Thyroid gland (tissue), 4 donors: ENCODE measurements at regions not wholly inside any gene's neighbourhood (a gene's known extent, or its start where the extent isn't known, plus 50 kb on each side); places are given as distances from the start of the nearest gene placed in this dataset.

Experiments
- DNase-seq, 2 donors: peaks; one replicate each; pipeline ENCODE4 v3.0.0-alpha.2; 2019
- H3K27ac ChIP-seq, 3 donors: fragments of 200-600 bp; sonication (generic); 1 replicate in 2 of 3; 2 replicates in 1 of 3; pipeline ENCODE4 v1.5.1; 2016 to 2019; ENCODE audit warnings: mild to moderate bottlenecking in 1 of 3, moderate library complexity in 1 of 3
- H3K27me3 ChIP-seq: fragments of 200-600 bp; sonication (generic); one replicate; pipeline ENCODE4 v1.5.1; 2019
- H3K36me3 ChIP-seq, 2 donors: fragments of 200-600 bp; sonication (generic); one replicate each; pipeline ENCODE4 v1.5.1; 2016 to 2019
- H3K4me1 ChIP-seq, 2 donors: fragments of 200-600 bp; sonication (generic); one replicate each; pipeline ENCODE4 v1.5.1; 2017 to 2019
- H3K4me3 ChIP-seq, 3 donors: fragments of 200-600 bp; sonication (generic); replicated peaks in 1 of 3; 1 replicate in 2 of 3; 2 replicates in 1 of 3; pipeline ENCODE4 v1.5.1; 2016; ENCODE audit warnings: mild to moderate bottlenecking in 1 of 3
- H3K9me3 ChIP-seq: fragments of 200-600 bp; sonication (generic); one replicate; pipeline ENCODE4 v1.5.1; 2017
- POLR2A ChIP-seq, 2 donors: fragments of 450-650 bp; IDR thresholded peaks; one replicate each; pipeline ENCODE4 v1.6.1; 2017; ENCODE audit warnings: antibody characterized with exemption in 2 of 2, mild to moderate bottlenecking in 2 of 2, moderate library complexity in 1 of 2
- WGBS, 2 donors: methylation state at CpG; one replicate each; pipeline ENCODE4 v1.1.5; 2017; 5-methylcytosine and 5-hydroxymethylcytosine counted together
- intact Hi-C: fragments of 100-400 bp; cut with DNase I; formaldehyde crosslinking; loops from one replicate; pipeline ENCODE4 v1.15.1; 2023
- TF ChIP-seq, protein P1 (sequence below), 6 experiments: fragments of 200-600 bp in 3 of 6; fragments of 450-650 bp in 3 of 6; sonication (generic) in 3 of 6; IDR thresholded peaks; one replicate each; pipeline ENCODE4 v1.5.1; 2016 to 2019; ENCODE audit warnings: antibody characterized with exemption in 6 of 6, mild to moderate bottlenecking in 2 of 6, inconsistent platforms in 1 of 6, moderate library complexity in 1 of 6

DNA sequence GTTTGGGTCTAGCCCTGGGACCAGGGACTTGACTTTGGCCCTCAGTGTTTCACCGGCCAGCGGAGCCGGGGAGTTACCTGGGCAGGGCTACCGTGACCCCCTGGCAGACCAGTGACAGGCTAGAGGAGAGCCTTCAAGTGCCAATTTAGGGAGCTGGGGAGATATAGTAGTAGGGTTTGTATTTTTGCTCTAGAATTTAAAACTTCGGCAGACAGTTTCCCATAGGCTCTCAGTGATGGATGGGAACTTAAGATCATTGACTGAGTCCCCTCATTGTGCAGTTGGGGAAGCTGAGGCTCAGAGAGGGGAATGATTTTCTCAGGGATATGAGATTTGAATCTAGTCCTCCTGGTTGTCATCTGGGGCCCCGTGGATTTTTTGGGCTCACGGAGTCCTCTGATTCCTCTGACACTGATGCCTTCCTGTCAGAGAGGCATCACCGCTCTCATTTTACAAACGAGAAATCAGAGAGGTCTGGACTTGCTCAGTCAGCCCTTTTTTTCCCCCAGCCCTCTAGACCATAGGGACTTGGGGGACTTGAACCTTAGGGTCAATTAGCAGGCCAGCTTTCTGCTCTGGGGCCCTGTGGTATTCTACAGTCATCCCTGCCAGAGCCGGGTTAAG lies 58.3 kb upstream of the ACOT11 start:
- intact Hi-C loops, result loop anchor here (2.0 to 10.0 kb wide), 5 partner anchors 81 to 369 kb away; no protein-coding TSS in a partner anchor
- no peak for DNase-seq
- Histone ChIP-seq H3K27ac (peak overlapping the region in 2 of 3 donors; percentile 78 to 95), H3K9me3 (no peaks in the 10 kb centered on the region), H3K27me3 (no peaks in the 10 kb centered on the region), H3K4me3 (peak overlapping the region in 1 of 3 donors; percentile 37), H3K36me3 (no peaks in the 10 kb centered on the region), H3K4me1 (peaks cover 7 to 18% of the 10 kb centered on the region in 2 donors)
- TF ChIP-seq, protein P1, sequence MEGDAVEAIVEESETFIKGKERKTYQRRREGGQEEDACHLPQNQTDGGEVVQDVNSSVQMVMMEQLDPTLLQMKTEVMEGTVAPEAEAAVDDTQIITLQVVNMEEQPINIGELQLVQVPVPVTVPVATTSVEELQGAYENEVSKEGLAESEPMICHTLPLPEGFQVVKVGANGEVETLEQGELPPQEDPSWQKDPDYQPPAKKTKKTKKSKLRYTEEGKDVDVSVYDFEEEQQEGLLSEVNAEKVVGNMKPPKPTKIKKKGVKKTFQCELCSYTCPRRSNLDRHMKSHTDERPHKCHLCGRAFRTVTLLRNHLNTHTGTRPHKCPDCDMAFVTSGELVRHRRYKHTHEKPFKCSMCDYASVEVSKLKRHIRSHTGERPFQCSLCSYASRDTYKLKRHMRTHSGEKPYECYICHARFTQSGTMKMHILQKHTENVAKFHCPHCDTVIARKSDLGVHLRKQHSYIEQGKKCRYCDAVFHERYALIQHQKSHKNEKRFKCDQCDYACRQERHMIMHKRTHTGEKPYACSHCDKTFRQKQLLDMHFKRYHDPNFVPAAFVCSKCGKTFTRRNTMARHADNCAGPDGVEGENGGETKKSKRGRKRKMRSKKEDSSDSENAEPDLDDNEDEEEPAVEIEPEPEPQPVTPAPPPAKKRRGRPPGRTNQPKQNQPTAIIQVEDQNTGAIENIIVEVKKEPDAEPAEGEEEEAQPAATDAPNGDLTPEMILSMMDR (IDR thresholded peaks at IDR 0.05), result no peak
- no peak for TF ChIP-seq POLR2A (IDR thresholded peaks at IDR 0.05)
- 21 to 22% methylated on average over 10 of the region's 10 CpGs for WGBS, 2 donors

DNA sequence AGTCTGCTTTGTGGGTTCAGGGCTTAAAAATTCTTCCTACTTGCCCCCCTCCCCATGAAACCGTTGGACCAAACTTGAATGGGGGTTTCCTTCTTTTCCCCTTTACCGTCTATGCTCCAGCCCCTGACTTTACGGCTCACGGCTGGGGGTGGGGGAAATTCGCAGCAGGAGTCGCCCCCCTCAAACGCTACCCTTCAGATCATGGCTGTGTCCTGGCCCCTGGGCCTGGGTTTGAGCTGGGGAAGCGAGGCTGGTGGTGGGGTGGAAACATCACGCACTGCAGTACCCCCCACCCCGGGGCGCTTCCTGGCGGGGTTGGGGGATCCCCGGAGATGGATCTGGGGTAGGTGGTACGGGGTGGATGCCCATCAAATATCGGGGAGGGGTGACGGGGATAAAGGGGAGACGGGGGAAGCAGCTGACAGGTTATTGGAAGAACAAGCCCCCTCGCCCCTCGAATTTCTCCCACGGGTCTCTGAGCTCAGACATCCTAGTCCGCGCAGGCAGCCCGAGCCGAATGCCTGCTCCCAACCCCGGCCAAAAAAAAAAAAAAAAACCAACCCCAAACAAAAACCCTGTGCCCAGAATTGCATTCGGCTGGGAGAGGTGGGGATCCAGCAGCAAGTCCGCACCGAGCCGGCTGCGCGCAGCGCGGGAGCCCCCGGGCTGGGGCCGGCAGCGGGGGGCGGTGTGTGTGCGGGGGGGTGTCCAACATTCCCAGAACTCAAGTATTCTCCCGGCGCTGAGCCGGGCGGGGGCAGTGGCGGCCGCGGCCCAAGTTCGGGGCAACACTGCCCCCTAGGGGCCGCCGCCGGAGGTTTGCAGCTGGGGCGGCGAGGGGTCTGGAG lies 59.0 kb upstream of the ACOT11 start:
- Histone ChIP-seq H3K36me3 (no peaks in the 10 kb centered on the region), H3K4me1 (peaks cover 7 to 18% of the 10 kb centered on the region in 2 donors), H3K27me3 (no peaks in the 10 kb centered on the region), H3K9me3 (no peaks in the 10 kb centered on the region), H3K4me3 (peak overlapping the region; percentile 37 to 83 (median 47)), H3K27ac (peak overlapping the region; percentile 78 to 97 (median 95))
- peak; percentile 81 for DNase-seq
- WGBS, 2 donors, result 1% methylated on average over 25 to 29 of the region's 51 CpGs
- peak in 1 of 2 donors; percentile 41 for TF ChIP-seq POLR2A (IDR thresholded peaks at IDR 0.05)
- TF ChIP-seq, protein P1 (IDR thresholded peaks at IDR 0.05), result peak; percentile 81 to 97 (median 96)
- intact Hi-C loops, result loop anchor here (2.0 to 5.0 kb wide), 3 partner anchors 80 to 368 kb away; no protein-coding TSS in a partner anchor

DNA sequence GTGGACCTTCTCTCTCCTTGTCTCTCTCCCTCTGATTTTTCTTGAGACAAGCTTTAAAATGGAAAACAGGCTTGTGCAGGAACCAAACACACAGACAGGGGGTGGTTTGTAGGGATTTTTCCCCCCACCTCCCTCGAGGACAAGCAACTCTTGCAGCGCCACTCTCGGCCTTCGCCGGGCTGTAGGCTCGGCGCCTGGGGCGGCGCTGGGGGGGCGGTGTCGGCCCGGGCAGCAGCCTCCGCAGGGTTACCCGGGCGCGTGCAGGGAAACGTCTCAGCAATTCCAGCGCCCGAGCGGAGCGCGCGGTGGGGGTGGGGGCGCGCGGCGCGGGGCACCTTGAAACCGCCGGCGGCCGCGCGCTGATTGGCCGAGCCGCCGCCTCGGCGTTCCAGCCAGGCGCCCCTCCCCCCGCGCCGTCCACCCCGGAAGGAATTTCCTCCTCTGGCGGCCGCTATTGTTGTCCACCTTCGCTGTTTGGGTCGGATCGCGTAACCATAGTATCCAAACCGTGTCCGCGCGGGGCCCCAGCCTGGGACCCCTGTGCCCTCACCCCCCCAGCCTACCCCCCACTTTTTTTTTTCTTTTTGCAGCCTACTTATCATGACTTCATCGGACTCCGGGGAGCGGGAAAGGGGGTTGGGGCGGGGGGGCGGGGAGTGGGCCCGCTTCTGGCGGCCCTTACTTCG lies 59.8 kb upstream of the ACOT11 start:
- intact Hi-C loops, result loop anchor here (2.0 to 5.0 kb wide), 3 partner anchors 79 to 367 kb away; no protein-coding TSS in a partner anchor
- Histone ChIP-seq H3K9me3 (no peaks in the 10 kb centered on the region), H3K4me3 (peak overlapping the region in 2 of 3 donors; percentile 37 to 83)

DNA sequence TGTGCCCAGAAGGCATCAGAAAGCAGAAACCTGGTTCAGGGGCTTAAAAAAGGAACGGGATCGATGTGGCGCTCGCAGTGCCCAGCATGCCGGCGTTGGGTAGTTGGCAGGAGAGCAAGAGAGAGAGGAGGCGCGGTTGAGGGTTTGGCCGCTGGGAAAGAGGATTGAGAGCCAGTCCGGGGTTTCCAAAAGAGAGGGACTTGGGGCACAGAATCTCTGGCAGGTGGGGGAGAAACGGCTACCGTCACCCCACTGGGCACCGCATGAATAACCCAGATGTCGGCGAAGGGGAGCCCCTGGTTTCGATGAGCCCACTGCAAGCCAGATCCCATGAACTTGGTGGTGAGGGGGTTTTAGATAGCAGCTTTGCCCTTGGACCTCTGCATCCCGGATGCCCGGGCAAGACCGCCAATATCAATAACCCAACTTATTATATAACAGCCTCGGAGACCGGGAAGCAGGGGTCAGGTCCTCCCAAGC lies 60.4 kb upstream of the ACOT11 start:
- no peaks in the 10 kb centered on the region for H3K9me3 ChIP-seq
- no peaks in the 10 kb centered on the region for H3K27me3 ChIP-seq
- no peaks in the 10 kb centered on the region for H3K36me3 ChIP-seq
- peaks cover 7 to 18% of the 10 kb centered on the region in 2 donors for H3K4me1 ChIP-seq
- intact Hi-C loops, result loop anchor here (2.0 to 5.0 kb wide), 3 partner anchors 79 to 367 kb away; no protein-coding TSS in a partner anchor
- 6 to 12% methylated on average over 15 to 20 of the region's 21 CpGs for WGBS, 2 donors
- DNase-seq, result peak; percentile 43 to 55
- H3K4me3 ChIP-seq, result peak overlapping the region in 2 of 3 donors; percentile 37 to 51
- TF ChIP-seq, protein P1 (IDR thresholded peaks at IDR 0.05), result no peak
- TF ChIP-seq POLR2A (IDR thresholded peaks at IDR 0.05), result no peak
- H3K27ac ChIP-seq, result peak overlapping the region; percentile 73 to 95 (median 86)

More for the DNA sequence above, 59.8 kb upstream of the ACOT11 start:
- Histone ChIP-seq H3K27ac (peak overlapping the region; percentile 78 to 97 (median 95)), H3K4me1 (peaks cover 7 to 18% of the 10 kb centered on the region in 2 donors), H3K27me3 (no peaks in the 10 kb centered on the region), H3K36me3 (no peaks in the 10 kb centered on the region)
- 0% methylated on average over 26 to 34 of the region's 62 CpGs for WGBS, 2 donors
- TF ChIP-seq, protein P1 (IDR thresholded peaks at IDR 0.05), result peak in 2 of 6 experiments; percentile 27 to 33
- TF ChIP-seq POLR2A (IDR thresholded peaks at IDR 0.05), result peak in 1 of 2 donors; percentile 73
- peak; percentile 93 to 94 for DNase-seq
